GM19452 (cell line): ENCODE measurements at regions not wholly inside any gene's neighbourhood (a gene's known extent, or its start where the extent isn't known, plus 50 kb on each side); places are given as distances from the start of the nearest gene placed in this dataset.
A peak's percentile ranks its signal among the peaks of the same experiment; 100 is the strongest.
"Not testable (repeated sequence)": the region's sequence is repeated elsewhere in the genome, so short reads cannot be mapped to it uniquely, and the experiment has no call there.

Experiments used
- ATAC-seq: cut with Tn5 transposase; IDR thresholded peaks from one replicate; pipeline ENCODE4 v1.9.1; 2021; ENCODE audit not compliant: unreplicated experiment

DNA sequence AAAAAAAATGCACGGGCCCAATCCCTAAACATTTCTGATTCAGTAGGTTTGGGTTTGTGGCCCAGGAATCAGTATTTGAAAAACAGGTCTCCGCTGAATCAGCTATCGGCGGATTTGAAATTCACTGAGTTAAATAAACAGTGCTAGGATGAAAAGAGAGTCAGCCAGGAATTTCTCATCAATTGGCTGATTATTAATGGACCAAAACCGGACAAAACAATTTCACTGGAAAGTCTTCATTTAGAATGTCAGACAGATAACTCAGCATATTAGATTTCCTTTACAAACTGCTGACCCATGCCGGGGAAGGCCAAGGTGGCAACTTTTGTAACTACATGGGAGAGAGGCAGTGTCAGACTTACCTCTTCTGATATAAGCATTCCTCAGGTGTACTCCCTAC is 99.4 kb upstream of the LSM6 start:
- no peak for ATAC-seq

DNA sequence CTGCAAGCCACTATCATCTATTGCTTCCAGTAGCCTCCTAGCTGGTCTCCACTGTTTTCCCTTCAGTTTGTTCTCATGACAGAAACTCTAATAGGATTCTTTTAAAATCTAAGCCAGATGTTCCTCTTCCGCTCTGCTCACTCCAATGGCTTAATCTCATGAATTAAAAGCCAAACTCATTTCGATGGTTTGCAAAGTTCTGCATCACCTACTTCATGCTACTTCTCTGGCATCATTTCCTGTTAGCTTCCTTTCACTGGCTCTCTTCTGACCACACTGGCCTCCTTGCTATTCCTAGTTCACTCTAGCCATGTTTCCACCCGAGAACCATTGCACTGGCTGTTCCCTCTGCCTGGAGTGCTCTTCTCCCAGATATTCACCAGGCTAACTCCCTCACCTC is 102.0 kb upstream of the LSM6 start:
- ATAC-seq = peak; percentile 80

DNA sequence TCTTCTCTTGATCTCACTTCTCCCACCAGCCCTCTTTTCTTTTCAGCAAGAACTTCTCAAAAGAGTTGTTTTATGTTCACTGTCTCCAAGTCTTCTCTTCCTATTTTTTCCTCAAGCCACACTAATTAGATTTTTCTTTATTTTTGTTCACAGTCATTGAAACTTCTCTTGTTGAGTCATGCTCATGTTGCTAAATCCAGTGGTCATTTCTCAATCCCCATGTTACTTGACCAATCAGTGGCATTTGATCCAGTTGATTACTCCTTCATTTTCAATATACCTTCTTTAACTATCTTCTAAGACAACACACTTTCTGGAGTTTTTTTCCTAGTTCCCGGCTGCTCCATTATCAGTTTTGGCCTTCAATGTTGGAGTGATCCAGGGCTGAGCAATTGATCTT is 103.1 kb upstream of the LSM6 start:
- no peak for ATAC-seq

DNA sequence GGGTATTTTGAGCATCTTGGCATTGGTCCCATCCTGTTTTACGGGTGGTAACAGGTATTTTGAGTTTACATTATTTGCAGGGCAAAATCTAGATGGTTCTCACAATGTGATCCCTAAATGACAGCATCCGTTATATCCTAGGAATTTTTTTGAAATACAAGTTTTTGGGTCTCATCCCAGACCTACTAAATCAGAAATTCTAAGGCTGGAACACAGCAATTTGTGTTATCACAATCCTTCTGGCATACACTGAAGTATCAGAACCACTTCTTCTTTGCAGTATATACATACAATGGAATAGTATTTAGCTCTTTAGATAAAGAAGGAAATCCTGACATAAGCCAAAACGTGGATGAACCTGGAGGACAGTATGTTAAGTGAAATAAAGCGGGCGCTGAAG is 104.1 kb upstream of the LSM6 start:
- ATAC-seq = no peak

DNA sequence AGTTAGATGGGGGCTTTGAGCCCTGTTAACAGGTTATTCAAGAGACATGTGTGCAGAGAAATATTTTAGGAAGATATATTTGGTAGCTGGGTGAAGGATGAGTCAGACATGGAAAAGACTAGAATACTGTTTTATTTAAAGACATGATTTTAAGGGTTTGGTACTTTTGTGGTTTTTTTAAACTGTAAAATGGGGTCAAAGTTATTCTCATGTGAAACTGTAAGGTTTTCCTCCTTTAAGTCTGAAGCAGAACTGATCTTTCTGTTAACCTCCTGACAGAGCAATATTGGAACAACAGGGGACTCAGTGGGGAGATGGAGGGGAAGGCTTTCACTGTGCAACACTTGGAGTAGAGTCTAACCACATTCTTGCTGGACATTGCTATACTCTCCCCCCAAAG is 112.4 kb upstream of the LSM6 start:
- ATAC-seq = no peak

DNA sequence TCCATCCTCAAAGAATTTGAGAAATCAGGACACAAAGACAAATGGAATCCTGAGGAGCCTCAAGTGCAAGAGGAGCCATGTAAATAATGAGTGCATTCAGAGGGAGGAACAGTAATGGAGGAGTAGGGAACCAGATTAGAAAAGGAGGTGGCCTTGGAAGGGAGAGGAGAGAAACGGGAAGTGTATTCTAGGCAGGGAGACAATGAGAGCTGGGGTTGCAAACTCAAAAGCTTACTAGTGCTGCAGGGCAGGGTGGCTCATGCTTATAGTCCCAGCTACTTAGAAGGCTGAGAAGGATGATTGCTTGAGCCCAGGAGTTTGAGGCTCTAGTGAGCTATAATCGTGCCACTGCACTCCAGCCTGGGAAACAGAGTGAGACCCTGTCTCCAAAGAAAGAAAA is 113.2 kb upstream of the LSM6 start:
- no peak for ATAC-seq

DNA sequence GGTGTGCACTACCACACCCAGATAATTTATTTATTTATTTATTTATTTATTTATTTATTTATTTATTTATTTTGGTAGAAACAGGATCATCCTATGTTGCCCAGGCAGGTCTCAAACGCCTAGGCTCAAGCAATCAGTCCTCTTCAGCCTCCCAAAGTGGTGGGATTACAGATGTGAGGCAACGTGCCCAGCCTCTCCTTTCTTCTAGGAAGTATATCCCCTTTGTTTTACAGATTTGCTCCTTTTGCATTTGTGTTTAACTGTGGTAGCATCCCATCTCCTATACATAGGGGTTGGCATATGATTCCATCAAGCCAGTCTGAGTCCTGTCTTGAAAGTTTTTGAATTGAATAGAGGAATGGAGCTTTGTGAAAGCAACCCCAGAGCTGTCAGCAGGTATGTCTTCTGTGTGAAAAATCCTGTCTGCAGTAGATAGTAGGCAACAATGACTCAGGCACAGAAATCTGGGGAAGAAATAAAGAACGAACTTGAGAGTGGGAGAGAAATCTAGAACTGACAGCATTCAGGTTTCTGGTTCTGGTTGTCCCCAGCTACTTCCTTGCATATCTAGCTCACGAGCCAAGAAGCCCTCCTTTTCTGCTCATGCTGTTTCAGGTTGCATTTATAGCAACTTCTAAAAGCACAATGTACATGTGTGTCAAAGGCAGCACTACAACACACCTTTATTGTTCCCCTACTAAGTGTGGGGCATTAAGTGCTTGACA is 113.7 kb upstream of the LSM6 start:
- no peak for ATAC-seq

DNA sequence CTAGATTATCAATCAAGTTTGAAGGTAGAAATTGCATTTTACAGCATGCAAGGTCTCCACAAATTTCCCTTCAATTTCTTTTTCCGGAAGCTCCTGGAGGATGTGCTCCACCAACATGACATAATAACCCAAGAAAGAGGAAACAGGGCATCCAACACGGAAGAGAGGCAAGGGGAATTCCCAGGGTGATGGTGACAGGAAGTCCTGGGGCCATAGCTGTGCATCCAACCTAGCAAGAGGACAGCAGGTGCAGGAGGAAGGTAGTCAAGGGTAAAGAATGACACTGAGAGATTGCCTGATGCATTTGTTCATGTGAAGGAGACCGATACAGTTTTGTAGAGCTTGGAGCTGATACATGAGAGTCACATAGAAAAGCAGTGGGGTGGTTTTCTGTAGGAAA is 115.7 kb upstream of the LSM6 start:
- peak; percentile 82 for ATAC-seq

DNA sequence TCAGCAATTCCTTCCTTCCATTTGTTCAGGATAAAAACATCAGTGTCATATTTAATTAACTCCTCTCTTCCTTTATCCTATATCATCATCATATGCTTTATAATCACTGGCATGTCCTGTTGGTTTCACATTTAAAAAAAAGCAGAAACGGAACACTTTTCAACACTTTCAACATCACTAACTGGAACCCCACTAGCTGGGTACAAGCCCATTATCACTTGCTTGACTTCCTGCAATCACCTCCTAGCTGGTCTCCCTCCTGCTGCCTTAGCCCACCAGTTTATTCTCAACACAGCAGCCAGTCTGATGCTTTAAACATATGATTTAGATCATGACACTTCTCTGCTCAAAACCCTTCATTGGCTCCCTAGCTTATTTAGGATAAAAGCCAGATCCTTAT is 116.4 kb upstream of the LSM6 start:
- no peak for ATAC-seq

DNA sequence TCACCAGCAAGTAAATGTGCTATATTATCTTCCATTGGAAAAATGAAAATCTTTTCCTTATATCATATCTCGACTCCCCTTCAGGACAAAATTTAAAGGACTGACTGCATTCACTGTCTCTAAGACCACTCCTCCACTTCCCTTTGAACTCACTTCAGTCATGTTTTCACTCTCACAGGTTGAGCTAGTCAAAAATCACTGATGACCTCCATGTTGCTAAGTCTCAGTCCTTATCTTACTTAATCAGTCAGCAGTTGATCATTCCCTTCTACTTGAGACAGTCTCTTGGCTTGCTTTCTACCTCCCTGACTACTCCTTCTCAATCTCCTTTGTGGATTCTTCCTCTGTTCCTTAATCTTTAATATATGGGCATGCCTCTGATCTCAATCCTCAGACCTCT is 117.0 kb upstream of the LSM6 start:
- ATAC-seq = no peak

DNA sequence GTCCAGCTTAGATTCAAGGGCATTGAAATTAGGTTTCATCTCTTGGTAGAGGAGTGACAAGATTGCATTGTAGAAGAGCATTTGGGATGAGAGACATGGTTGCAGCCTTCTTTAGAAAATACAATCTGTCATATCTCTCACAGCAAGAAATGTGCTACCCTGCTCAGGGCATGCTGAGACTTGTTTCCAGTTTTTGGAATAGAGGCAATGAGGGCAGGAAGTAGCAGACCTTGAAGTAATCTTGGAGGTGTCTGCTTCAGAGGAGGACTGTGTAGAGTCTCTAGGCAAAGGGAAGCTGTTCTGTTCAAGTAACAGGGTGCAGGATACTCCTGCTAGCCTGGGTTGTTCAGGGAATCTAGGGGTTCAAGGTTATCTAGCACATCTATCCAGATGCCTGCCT is 116.1 kb upstream of the ZNF827 start:
- ATAC-seq = no peak

DNA sequence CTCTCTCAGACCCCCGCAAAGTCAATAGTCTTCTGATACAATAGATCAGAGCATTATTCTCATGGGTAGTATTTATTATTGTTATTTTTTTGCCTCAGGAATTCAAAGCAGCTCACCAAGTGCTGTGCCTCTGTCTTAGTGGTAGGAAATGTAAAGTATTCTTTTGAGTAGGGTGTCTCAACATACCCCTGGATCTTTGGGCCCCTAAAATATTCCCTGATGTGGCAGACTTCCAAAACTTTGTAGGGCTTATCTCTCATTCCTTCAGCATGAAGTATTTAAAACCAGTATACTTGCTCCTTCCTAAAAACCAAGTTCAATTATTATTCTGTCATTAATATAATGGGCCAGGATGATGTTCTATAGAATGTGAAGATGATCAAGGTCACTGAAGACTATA is 115.3 kb upstream of the ZNF827 start:
- ATAC-seq = no peak

DNA sequence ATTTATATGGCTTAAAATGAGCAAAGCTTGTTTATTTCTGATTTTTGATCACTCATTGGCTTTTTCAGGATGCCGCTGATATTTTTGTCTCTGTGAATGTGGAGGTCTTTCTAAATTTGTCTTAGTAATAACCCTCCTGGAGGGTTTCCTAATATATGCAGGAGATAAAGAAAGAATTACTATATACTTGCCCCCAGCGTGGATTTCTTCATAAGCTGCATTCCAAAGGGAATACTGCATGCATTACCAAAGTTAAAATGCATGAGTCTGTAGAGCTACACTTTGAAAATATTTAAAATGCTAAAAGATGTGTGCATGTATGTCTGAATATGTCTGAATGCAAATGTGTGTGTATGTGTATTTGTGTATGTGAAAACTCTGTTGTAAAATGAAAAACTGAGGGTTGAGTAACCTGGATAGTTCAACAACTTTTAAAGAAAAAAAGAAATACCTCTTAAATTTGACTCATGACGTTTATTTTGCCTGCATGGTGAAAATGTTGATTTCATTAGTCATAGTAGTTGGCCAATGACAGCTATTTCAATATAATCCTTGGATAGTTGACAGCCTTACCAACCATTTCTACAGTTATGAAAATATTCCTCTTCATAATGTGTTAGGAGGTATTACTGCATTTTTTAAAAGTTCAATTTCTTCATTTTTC is 113.2 kb upstream of the ZNF827 start:
- ATAC-seq = no peak

DNA sequence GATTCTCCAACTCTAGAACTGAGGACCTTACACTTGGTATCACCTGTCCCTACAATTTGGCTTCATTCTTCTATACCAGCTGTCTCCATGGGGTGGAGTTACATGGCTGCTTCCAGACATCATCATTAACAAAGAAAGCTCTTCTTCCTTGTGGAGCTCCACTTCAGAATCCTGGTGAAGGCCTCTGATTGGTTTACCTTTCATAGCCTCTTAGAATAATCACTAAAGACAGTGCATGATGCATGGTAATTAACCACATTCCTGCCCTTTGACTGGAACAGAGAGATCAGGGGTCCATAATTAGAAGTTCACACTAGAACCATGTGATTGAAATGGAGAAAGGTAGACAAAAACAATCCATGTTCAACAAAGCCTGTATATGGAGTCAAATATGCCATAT is 112.6 kb upstream of the ZNF827 start:
- ATAC-seq = no peak

DNA sequence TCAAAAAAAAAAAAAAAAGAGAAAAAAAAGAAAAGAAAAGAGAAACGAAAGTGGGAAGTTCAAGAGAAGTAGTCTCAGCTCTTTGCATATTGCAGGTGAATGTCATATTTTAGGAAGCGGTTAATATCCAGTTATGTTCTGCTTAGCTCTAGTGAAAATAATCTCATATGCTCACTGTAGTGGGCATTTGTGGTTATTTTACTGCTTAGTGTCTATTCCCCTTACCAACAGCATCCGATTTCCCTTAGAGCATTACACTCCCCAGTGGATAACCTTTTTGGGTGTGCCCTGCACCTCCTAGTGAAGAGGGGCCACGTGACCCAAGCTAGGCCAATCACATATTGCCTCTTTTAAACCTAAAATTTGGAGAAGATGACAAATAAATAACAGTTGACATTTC is 111.2 kb upstream of the ZNF827 start:
- ATAC-seq = peak; percentile 85

DNA sequence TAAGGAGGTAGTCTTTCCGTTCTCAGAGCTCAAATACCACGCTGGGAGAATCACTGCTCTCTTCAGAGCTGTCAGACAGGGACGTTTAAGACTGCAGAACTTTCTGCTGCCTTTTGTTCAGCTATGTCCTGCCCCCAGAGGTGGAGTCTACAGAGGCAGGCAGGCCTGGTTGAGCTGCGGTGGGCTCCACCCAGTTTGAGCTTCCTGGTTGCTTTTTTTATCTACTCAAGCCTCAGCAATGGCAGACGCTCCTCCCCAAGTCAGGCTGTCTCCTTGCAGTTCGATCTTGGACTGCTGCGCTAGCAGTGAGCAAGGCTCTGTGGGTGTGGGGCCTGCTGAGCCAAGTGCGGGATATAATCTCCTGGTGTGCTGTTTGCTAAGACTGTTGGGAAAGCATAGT is 109.1 kb upstream of the ZNF827 start:
- not testable (repeated sequence) for ATAC-seq

DNA sequence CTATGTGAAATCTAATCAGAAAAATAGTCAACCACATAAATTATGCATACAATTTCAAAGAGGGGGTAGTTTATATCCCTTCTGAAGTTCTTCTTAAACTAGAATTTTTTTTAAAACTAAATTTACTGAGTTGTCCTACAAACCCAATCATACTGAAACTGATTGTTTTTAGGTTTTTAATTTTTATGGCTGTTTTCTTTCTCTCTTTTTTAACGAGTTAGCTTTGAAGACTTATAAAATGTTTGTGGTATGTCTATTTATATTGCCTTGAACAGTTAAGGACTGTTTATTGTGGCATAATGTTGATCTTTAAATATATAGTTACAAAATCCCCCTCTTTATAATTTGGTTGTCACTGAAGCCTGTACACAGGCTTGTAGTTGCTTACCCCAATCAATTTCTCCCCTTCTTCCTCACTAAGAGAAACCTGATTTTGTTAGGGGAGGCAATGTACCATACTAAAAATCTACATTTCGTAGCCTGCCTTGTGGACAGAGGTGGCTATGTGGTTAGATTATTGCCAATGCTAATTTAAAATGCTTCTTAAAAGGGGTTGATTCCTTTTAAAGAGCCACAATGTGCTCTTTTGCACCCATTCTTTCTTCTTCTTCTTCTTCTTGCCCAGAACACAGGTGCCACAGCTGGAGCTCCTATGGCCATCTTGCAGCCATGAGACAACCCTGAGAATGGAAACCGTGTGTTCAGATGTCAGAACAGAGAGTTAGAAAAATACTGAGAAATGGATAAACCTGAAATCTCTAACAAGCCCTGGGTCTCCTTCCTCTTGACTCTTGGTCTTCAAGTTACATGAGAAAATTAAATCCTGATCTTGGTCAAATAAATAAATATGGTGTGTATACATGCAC is 102.7 kb upstream of the ZNF827 start:
- no peak for ATAC-seq

DNA sequence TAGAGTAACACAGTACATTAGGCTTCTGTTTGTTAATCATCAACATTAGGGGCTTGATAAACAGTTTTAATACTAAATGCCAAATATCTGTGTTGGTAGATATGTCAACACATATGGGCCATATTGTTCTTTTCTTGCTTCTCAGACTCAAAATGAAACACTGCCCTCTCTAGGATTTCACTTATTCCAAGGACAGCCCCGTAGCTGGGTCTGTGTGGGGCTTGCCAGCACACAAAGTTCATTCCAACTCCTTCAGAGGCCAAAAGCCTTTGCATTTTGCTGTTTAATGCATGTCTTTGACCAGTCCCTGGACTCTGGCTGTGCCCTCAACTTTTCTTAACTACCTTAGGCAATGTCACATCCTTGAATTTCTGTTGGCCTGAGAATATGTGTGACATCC is 102.0 kb upstream of the ZNF827 start:
- ATAC-seq = no peak

DNA sequence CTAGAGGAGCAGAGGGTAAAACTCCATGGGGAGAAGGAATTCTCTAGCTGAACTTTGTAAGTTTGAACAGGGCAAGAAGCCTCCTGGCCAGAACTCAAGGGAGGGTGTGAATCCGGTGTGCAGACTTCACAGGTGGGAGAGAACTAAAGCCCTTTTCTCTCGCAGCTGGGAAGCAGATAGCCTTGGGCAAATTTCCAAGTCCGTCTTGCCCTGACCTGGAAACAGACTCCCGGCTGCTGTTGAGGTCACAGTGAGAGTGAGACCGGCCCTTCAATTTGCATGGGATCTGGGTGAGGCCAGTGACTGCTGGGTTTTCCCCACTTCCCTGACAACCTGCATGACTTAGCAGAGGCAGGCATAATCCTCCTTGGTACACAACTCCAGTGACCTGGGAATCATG is 94.5 kb upstream of the ZNF827 start:
- no peak for ATAC-seq

DNA sequence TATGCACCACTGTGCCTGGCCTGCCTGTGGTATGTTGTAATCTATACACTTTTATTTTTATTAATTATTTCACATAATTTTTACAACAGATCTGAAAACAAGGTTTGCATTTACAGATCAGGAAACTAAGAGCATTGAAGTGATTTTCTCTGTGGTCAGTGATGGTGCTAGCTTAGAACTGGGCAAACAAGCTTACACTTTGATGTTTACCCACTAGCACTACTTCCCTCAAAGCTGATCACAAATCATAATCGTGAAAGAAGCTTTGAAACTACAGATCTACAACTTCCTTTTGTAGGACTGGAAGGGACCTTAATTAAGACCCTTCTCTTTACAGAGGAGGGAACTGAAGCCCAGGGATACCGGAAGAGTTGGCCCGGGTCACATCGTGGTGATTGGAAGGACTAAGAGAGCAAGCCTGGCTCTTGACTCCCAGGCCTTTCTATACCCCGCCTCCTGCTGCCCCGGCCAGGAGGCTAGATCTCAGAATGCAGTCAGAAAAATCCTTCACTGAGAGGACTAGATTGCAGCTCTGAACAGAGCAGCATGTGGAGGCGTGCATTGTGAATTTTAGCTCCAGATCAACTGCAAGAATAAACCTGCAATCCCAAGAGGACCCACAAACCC is 93.7 kb upstream of the ZNF827 start:
- no peak for ATAC-seq

DNA sequence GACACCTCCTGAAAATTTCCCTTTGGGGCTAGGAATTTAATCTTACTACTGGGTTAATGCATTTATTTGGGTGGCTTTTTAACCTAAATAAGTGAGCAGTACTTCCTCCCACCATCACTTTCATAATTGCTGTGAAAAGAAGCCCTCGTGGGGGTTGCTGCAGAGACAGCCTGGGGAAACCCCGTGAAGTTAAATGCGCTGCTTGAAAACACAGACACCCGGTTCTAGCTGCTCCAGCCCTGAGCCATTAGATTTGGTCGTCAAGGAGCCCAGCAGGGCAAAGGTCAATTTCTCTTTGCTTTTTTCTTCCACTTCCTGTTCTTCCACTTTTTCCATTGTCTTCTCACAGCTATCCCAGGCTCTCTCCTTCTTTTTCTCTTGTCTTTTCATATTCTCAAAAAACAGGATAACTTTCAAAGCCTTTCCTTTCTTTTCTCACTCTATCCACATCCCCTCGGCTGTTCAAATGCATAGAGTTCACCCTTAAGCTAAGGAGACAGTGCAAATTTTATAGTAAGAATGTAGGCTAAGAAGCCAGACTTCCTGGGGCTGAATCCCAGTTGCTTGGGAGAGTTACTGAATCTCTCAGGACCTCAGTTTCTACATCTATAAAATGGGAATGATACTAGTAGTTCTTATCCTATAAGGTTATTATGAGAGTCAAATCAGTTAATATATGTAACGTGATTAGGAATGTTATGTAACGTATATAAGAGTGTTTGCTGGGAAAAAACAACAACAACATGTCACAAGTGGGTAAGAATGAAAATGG is 91.5 kb upstream of the ZNF827 start:
- ATAC-seq = peak; percentile 90
